ENCODE measurements at regions not wholly inside any gene's neighbourhood (a gene's known extent, or its start where the extent isn't known, plus 50 kb on each side); places are given as distances from the start of the nearest gene placed in this dataset.

DNA sequence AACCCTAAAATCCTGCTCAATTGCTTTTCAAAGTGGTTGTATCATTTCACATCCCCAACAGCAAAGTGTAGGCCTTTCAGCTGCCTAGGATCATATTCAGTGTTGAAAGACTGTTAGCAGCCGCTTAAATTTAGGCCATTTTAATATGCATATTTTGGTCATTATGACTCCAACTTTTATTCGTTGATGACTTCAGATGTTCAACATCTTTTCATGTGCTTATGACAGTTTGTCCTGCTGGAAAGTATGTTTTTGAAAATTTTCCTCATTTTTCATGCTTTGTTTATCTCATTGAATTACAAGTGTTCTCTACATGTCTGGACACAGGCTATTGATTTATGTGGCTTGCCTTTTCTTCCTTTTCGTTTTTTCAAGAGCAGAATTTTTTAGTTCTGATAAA lies 244.0 kb downstream of the THBS2 start:
- intact Hi-C loops (cut with DNase I): no loop called here
- Histone ChIP-seq H3K4me1 (no peaks in the 10 kb centered on the region), H3K9ac (ENCODE audit: low read depth in 2 of 2, low read length in 2 of 2) (no peak overlapping the region), H3K9me3 (no peaks in the 10 kb centered on the region), H3K4me3 (no peak overlapping the region), H3K27ac (no peak overlapping the region), H3K27me3 (no peaks in the 10 kb centered on the region), H3K36me3 (no peaks in the 10 kb centered on the region)
- DNase-seq: no peak
- TF ChIP-seq CTCF (IDR thresholded peaks at IDR 0.05): no peak

- Histone ChIP-seq H3K4me3 (no peak overlapping the region), H3K36me3 (no peaks in the 10 kb centered on the region), H3K27me3 (no peaks in the 10 kb centered on the region), H3K27ac (no peak overlapping the region), H3K4me1 (no peaks in the 10 kb centered on the region), H3K9ac (ENCODE audit: low read depth in 2 of 2, low read length in 2 of 2) (no peak overlapping the region), H3K9me3 (no peaks in the 10 kb centered on the region)
- DNase-seq: no peak
- intact Hi-C loops (cut with DNase I): no loop called here
- TF ChIP-seq CTCF (IDR thresholded peaks at IDR 0.05): no peak
These were observed 244.9 kb downstream of the THBS2 start for GRCh38 chr6:169008641-169009257.

DNA sequence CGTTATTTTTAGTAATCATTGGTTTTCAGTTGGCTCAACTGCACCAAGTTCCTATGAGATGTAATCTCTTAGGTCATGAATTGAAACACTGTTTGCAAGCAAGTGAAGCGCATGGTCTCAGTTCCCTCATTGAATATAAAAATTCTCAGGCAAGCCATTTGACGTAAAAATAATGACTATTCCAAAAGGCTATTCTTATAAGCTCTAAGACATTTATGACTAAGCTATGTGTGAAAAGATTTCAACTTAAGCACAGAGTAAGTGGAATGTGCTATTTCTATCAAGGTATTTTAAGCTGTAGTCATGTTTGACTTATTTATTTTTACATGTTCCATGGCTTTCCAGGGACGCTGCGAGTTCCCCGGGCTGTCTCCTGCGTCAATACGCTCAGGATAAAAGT lies 248.5 kb downstream of the THBS2 start:
- no peak overlapping the region for H3K4me3 ChIP-seq
- no peak overlapping the region for H3K27ac ChIP-seq
- DNase-seq: no peak
- H3K36me3 ChIP-seq: no peaks in the 10 kb centered on the region
- H3K4me1 ChIP-seq: no peaks in the 10 kb centered on the region
- H3K9ac ChIP-seq (ENCODE audit: low read depth in 2 of 2, low read length in 2 of 2): no peak overlapping the region
- intact Hi-C loops (cut with DNase I): no loop called here
- no peaks in the 10 kb centered on the region for H3K27me3 ChIP-seq
- H3K9me3 ChIP-seq: no peaks in the 10 kb centered on the region
- TF ChIP-seq CTCF (IDR thresholded peaks at IDR 0.05): no peak

- no peak overlapping the region for H3K4me3 ChIP-seq
- no peaks in the 10 kb centered on the region for H3K36me3 ChIP-seq
- no peak overlapping the region for H3K27ac ChIP-seq
- DNase-seq: no peak
- intact Hi-C loops (cut with DNase I): no loop called here
- no peak overlapping the region for H3K9ac ChIP-seq (ENCODE audit: low read depth in 2 of 2, low read length in 2 of 2)
- H3K4me1 ChIP-seq: no peaks in the 10 kb centered on the region
- TF ChIP-seq CTCF (IDR thresholded peaks at IDR 0.05): no peak
- no peaks in the 10 kb centered on the region for H3K9me3 ChIP-seq
- H3K27me3 ChIP-seq: no peaks in the 10 kb centered on the region
These were observed 253.6 kb downstream of the THBS2 start for GRCh38 chr6:169000022-169000421.

- Histone ChIP-seq H3K36me3 (no peaks in the 10 kb centered on the region), H3K9ac (ENCODE audit: low read depth in 2 of 2, low read length in 2 of 2) (no peak overlapping the region), H3K9me3 (no peaks in the 10 kb centered on the region), H3K27me3 (no peaks in the 10 kb centered on the region), H3K4me3 (no peak overlapping the region), H3K4me1 (no peaks in the 10 kb centered on the region), H3K27ac (no peak overlapping the region)
- DNase-seq: no peak
- no peak for TF ChIP-seq CTCF (IDR thresholded peaks at IDR 0.05)
- intact Hi-C loops (cut with DNase I): no loop called here
These were observed 254.3 kb downstream of the THBS2 start for GRCh38 chr6:168999392-168999791.

- no peak overlapping the region for H3K4me3 ChIP-seq
- H3K36me3 ChIP-seq: no peaks in the 10 kb centered on the region
- DNase-seq: no peak
- H3K4me1 ChIP-seq: no peaks in the 10 kb centered on the region
- no peak overlapping the region for H3K9ac ChIP-seq (ENCODE audit: low read depth in 2 of 2, low read length in 2 of 2)
- intact Hi-C loops (cut with DNase I): no loop called here
- no peaks in the 10 kb centered on the region for H3K9me3 ChIP-seq
- no peaks in the 10 kb centered on the region for H3K27me3 ChIP-seq
- TF ChIP-seq CTCF (IDR thresholded peaks at IDR 0.05): no peak
- H3K27ac ChIP-seq: no peak overlapping the region
These were observed 257.4 kb downstream of the THBS2 start for GRCh38 chr6:168996356-168996625.
